Posterior vena cava (tissue), 2 donors: ENCODE measurements at regions not wholly inside any gene's neighbourhood (a gene's known extent, or its start where the extent isn't known, plus 50 kb on each side); places are given as distances from the start of the nearest gene placed in this dataset.

ENCODE experiments used
- DNase-seq: peaks from one replicate; pipeline ENCODE4 v3.0.0-alpha.2; 2020; ENCODE audit warnings: low spot score
- intact Hi-C, 2 donors: fragments of 100-400 bp; cut with DNase I; formaldehyde crosslinking; loops; one replicate each; pipeline versions ENCODE4 v1.14.1 to v1.14.2; 2022 to 2023
- donor health status: DM: yes; HTN: yes; CAD: no.
- donor health status: DM: yes; HTN: yes; CAD: no.

- intact Hi-C loops = loop anchor here in 1 of 2 donors (5.0 kb wide), 1 partner anchor 155 kb away; no protein-coding TSS in a partner anchor
- DNase-seq = no peak
Measured at GRCh38 chr13:108026680-108027410, 188.5 kb downstream of the LIG4 start.

GRCh38 chr13:108020027-108020426 is 195.3 kb downstream of the LIG4 start:
- no peak for DNase-seq
- intact Hi-C loops = no loop called here

DNA sequence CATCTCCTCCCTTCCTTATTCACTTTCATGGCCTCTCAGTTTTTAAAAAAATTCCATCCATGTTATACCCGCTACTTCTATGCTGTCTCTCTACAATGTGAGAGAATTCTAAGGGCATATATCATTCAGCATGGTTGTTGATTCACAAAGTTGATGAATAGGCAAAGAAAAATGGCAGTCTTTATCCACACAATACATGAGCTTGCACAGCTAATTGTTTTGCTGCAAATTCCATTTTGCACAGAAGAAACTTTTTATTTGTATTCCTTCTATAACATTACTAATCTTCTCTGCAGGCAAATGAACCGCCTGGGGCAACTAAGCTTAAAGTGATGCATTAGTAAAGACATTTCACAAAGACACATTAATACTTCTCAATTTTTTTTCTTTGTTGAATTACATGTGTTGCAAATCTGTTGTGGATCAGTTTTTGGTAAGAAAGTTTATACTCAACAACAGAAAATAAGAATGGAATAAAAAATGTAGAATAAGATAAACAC is 196.9 kb downstream of the LIG4 start:
- intact Hi-C loops = no loop called here
- DNase-seq = no peak

DNA sequence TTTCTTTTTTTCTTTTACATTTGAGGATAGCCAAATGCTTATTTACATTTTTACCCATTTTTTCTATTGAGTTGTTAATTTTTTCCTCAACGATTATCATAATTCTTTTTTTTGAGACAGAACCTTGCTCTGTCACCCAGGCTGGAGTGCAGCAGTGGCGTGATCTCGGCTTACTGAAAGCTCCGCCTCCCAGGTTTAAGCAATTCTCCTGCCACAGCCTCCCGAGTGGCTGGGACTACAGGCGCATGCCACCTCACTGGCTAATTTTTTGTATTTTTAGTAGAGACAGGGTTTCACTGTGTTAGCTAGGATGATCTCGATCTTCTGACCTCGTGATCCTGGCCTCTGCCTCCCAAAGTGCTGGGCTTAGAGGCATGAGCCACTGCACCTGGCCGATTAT is 208.7 kb downstream of the LIG4 start:
- intact Hi-C loops = no loop called here
- no peak for DNase-seq

- DNase-seq = no peak
- intact Hi-C loops = no loop called here
Measured at GRCh38 chr13:108005231-108005630, 210.1 kb downstream of the LIG4 start.

DNA sequence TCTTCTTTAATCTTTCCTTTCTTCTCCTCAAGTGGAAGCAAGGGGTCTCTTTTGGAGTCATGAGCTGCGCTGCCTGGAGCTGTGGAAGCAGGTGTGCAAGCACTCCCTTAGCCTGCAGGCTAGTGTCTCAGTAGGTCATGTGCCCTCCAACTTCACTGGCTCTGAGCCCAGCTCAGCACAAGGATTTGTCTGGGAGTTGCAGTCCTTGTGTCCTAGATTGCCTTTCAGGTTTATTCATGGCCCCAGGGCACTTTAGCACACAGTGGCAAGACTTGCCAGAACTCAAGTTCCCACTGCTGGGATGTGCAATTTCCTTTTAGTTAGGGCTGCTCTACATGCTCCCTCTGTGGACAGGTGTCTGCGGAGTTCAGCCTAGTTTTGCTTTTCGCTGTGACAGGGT is 211.7 kb downstream of the LIG4 start:
- intact Hi-C loops = no loop called here
- no peak for DNase-seq

- intact Hi-C loops = no loop called here
- DNase-seq = no peak
Measured at GRCh38 chr13:108000998-108001397, 214.3 kb downstream of the LIG4 start.

DNA sequence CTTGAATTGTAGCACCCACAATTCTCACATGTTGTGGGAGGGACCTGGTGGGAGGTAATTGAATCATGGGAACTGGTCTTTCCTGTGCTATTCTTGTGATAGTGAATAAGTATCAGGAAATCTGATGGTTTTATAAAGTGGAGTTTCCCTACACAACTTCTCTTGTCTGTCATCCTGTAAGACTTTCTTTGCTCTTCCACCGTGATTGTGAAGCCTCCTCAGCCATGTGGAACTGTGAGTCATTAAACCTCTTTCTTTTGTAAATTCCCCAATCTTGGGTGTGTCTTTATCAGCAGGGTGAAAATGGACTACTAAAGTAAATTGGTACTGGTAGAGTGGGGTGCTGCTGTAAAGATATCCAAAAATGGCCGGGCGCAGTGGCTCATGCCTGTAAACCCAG is 215.6 kb downstream of the LIG4 start:
- no peak for DNase-seq
- intact Hi-C loops = no loop called here

DNA sequence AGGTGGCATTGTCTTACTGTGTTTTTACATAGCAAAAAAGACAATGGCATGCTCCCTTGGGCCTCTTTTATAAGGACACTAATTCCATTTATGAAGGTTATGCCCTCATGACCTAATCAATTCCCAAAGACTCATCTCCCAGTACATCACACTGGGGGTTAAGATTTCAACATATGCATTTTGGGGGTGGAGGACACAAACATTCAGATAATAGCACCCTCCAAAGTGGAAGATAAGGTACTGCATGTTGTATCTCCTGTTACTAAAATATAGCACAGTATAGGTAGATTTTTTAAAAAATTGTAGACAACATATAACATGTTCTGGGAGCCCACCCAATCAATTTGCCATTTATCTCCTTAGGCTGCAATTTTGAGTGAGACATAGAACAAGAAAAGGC is 221.2 kb downstream of the LIG4 start:
- no peak for DNase-seq
- intact Hi-C loops = no loop called here

- DNase-seq = no peak
- intact Hi-C loops = no loop called here
Measured at GRCh38 chr13:107993239-107993949, 221.9 kb downstream of the LIG4 start.

DNA sequence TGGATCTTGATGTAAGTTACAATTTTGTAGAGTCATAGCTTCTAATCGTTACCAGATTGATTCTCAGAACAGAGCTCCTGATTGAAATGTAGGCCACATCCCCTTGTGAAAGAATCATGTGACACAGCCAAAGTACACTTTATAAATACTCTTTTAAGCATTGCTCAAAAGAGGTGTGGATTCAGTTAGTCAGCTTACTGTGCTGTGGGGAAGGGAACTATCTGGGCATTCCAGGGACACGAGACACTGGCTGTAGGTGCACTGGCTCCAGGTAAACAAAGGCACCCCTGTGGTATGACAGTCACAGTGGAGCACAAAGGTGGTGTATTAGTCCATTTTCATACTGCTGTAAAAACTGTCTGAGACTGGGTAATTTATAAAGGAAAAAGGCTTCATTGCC is 222.8 kb downstream of the LIG4 start:
- no peak for DNase-seq
- intact Hi-C loops = no loop called here

GRCh38 chr13:107977071-107977574 is 238.2 kb downstream of the LIG4 start:
- DNase-seq = no peak
- intact Hi-C loops = no loop called here

DNA sequence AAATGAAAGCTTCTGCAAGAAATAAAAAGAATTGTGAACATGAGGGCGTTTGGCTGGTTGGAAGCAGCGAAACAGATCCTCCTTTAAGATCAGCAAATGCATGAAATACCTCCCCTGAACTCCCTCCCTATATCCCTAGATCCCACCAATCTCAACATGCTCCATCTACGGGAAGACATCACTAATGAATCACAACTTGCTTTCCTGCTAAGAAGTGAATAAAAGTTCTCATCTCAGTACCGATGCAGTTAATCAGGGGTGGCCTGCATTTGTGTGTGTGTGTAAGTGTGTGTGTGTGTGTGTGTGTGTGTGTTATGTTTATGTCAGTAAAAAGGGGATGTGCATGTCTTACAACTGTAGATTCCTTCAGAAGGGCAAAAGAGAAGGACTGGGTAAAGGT is 238.7 kb downstream of the LIG4 start:
- intact Hi-C loops = no loop called here
- DNase-seq = no peak

DNA sequence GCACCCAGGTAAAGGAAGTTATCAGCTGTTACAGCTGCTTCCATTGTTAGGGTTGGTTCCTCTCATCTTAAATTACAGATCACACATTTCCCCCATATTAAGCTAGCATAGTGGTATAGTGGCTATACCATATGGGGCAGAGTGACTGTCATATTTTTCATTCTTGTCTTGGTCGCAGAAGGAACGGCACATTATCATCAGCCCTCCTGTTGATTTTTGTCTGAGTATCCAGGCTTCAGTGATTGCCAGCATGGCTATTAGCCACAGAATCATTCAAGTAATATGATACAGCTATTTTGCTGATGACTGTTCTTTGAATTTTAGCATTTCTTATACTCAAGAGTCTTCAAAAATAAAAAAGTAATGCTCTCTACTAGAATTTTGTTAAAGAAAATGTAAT is 240.9 kb downstream of the LIG4 start:
- DNase-seq = no peak
- intact Hi-C loops = no loop called here

DNA sequence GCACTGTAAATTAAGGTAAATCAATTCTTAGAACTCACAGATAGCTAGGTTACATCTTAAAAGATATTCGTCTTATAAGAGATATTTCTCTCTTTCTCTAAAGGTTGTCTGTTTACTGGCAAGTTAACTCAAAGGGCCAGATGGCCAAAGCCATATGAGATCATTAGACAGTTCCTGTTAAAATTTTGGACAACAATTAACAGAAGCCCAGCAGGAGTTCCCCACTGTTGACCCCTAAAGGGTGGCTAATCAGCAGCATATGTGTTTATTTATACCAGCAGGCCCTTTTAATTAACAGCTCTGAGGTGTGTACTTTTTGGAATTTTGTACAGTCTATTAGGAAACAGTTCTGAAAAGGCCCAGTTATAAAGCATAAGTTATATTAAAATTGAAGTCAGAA is 245.8 kb downstream of the LIG4 start:
- intact Hi-C loops = no loop called here
- DNase-seq = no peak

GRCh38 chr13:107968470-107968869 is 246.9 kb downstream of the LIG4 start:
- no peak for DNase-seq
- intact Hi-C loops = no loop called here

GRCh38 chr13:107964395-107964794 is 250.9 kb downstream of the LIG4 start:
- intact Hi-C loops = no loop called here
- DNase-seq = no peak

DNA sequence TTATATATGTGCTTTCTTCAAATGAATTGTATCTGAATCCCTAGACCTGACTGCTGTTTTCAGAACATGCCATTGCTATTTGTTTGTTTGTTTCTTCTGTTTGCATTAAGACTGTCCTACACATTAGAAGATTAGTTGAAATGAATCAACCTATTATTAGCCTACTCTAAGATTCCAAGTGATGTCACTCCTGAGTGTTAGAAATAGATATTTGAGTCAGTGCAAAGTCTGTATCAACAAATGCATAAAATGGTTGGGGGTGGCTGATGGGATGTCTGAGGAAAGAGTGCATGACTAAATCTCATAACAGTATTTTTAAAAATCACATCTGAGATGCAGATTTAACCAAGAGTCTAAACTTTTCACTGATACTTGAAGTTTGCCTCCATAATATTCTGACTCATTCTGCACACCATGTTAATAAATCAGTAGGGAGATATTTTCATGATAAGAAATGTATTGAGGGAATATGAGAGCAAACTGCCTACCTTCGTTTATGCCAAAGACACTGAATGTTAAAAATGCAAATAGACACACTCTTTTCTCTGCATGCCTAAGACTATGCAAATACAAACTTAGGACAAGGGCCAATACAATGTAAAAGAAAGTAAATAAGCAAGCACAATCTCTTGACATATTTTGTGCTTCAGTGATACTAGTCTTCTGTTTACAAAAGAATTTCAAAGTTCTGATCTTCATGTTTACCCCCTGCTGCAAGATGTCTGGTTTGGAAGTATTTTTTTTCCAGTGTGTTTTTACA is 253.3 kb downstream of the LIG4 start:
- no peak for DNase-seq
- intact Hi-C loops = no loop called here

DNA sequence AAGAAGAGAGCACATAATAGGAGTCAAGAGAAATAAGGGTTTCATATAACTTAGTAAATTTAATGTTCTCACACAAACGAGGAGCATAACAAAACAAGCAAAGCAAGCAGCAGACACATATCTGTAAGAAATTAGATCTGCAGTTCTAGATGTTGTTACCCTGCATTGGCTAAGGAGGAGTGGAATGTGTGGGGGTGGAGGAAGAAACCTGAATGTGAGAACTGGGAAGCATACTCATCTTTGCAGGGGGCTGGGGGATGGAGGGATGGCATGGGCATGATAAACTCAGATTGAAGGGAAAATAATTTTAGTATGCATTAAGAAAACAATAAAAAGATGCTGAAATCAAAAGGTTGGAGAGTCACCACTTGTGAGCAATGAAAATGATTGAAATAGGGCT is 255.0 kb downstream of the LIG4 start:
- intact Hi-C loops = no loop called here

GRCh38 chr13:107956889-107957288 is 258.4 kb downstream of the LIG4 start:
- DNase-seq = no peak
- intact Hi-C loops = no loop called here

More for the DNA sequence above, 255.0 kb downstream of the LIG4 start:
- DNase-seq = no peak
